ENCODE measurements at regions not wholly inside any gene's neighbourhood (a gene's known extent, or its start where the extent isn't known, plus 50 kb on each side); places are given as distances from the start of the nearest gene placed in this dataset.

GRCh38 chr12:110993434-110993833, 73.1 kb upstream of the MYL2 start:
- no peak for DNase-seq

GRCh38 chr12:110992909-110993308, 72.5 kb upstream of the MYL2 start:
- no peak for DNase-seq

GRCh38 chr12:110983811-110984210, 63.4 kb upstream of the MYL2 start:
- no peak for DNase-seq

GRCh38 chr12:110972866-110973265, 52.5 kb upstream of the MYL2 start:
- no peak for DNase-seq

GRCh38 chr12:110971936-110972335, 51.6 kb upstream of the MYL2 start:
- DNase-seq = no peak

- DNase-seq = no peak
These were observed 51.0 kb upstream of the MYL2 start for GRCh38 chr12:110971189-110971920.
